VCaP (cell line): ENCODE measurements at regions not wholly inside any gene's neighbourhood (a gene's known extent, or its start where the extent isn't known, plus 50 kb on each side); places are given as distances from the start of the nearest gene placed in this dataset.

Experiments used
- H3K27ac ChIP-seq: fragments of 450-650 bp; 2 replicates; pipeline ENCODE4 v1.5.1; 2017
- TF ChIP-seq, protein P1 (sequence below): fragments of 450-650 bp; conservative IDR thresholded peaks from 2 replicates; pipeline ENCODE4 v1.5.1; 2017; ENCODE audit warnings: mild to moderate bottlenecking, moderate library complexity

DNA sequence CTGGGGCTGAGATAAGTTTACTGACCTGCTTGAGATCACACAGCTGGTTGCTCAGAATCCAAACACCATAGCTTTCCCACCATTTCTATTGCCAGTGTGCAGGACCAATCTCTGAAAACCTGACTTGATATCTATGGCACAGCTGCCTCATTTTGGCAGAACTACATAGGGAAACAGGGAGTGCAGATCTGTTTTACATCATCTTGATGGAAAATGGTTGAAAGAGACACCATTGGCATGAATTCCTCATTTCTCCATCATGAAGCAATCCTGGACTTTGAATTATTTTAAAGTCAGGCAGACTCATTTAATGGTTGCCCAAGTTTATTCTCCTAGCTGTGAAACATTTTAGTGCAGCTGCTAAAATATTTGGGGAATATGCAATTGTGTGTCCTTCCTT lies 1628.2 kb upstream of the SLC10A2 start:
- TF ChIP-seq, protein P1, sequence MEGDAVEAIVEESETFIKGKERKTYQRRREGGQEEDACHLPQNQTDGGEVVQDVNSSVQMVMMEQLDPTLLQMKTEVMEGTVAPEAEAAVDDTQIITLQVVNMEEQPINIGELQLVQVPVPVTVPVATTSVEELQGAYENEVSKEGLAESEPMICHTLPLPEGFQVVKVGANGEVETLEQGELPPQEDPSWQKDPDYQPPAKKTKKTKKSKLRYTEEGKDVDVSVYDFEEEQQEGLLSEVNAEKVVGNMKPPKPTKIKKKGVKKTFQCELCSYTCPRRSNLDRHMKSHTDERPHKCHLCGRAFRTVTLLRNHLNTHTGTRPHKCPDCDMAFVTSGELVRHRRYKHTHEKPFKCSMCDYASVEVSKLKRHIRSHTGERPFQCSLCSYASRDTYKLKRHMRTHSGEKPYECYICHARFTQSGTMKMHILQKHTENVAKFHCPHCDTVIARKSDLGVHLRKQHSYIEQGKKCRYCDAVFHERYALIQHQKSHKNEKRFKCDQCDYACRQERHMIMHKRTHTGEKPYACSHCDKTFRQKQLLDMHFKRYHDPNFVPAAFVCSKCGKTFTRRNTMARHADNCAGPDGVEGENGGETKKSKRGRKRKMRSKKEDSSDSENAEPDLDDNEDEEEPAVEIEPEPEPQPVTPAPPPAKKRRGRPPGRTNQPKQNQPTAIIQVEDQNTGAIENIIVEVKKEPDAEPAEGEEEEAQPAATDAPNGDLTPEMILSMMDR: no peak

DNA sequence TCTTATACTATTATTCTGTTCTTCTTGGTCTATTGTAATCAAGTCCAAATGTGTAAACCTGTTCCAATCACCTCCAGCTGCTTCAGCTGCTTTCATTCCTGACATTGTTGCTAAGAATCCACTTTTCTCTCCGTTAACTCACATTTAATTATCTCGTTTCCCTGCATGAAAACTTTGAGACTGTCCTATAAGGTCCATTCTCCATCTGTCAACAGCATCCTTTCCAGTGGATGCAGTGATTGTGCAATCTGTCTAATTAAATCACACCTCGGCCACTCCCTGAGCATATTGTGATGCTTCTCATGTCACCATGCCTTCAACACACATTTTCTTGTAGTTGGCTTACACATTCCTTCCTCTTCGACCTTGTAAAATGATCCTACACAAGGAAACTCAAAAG lies 1626.9 kb upstream of the SLC10A2 start:
- TF ChIP-seq, protein P1: no peak
- H3K27ac ChIP-seq: no peak overlapping the region

More for the DNA sequence above, 1628.2 kb upstream of the SLC10A2 start:
- H3K27ac ChIP-seq: no peak overlapping the region

DNA sequence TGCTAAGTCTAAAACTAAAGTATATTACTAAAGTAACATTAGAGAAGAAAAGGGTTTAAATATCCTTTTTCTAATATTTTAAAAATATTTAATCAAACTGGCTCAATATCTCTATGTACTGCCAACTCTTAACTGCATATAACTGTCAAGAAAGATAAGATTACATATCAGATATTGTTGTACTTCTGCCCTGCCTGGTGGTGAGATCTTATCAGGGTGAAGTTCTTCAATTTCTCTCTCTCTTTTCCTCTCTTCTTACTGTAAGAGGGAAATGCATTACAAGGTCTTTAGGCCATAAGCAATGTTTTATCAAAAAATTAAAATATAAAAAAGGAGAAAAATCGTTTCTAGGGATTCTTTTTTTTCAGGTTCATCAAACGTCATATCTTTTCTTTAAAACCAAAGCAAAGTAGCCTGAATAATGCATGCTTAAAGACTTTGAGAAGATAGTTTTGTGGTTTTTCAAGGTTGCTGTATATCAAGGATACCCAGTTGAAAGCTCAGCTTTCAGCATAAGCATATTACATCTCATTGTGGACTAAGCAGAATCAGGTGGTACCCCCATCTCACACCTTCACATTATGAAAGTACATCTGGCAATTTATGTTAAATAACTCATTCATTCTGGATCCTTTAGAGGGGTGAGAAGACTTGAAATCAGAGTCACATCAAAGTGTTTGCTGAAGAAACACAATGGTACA lies 1625.7 kb upstream of the SLC10A2 start:
- no peak overlapping the region for H3K27ac ChIP-seq
- TF ChIP-seq, protein P1: no peak

DNA sequence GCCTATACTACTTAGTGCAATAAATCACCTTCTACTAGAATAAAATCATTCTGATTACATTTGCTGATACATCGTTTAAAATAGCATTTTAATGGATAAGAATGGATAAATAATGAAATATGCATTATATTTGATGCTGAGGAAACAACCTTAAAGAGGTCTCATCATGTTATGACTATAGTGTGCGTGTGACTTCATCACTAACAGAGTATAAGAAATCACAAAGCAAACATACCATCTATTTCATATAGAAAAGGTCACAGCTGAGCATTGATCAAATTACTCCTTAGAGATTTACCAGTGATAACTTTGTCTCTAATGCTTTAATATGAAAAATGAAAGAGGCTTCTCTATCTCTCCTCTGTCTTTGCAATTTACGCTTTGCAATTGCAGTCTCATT lies 1620.3 kb upstream of the SLC10A2 start:
- no peak overlapping the region for H3K27ac ChIP-seq
- TF ChIP-seq, protein P1: no peak

DNA sequence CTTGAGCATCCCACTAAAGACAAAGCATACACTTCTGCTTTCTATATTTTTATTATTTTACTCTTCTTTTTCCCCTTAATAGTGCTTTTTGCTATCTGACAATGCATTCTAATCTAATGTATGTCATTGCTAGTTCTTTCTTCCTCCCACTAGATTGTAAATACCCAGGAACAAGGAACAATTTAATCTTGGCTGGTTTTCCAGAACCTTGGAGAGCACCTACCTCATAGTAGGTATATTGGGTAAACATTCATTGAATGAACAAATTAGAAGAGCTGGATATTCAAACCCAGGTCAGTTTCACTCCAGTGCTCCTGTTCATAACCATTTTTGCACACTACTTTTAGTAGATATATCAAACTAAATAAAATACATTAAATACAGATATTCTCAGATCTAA lies 1617.6 kb upstream of the SLC10A2 start:
- no peak overlapping the region for H3K27ac ChIP-seq
- TF ChIP-seq, protein P1: no peak

DNA sequence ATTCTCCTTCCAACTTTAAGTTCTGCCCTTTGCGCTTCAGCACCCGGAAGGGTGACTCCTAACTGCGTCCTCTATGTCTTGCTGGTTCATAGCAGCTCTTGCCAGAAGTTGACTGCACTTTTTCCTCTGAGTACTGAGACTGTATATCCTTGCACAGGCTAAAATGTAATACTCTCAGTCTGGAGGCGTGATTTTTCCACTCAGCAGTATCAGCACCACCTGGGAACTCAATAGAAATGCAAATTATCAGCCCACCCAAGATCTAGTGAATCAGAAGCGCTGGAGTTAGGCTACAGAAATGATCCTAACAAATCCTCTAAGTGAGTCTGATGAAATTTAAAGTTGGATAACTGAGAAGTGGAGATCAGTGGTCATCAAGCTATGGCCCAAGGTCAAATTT lies 1611.9 kb upstream of the SLC10A2 start:
- H3K27ac ChIP-seq: no peak overlapping the region
- TF ChIP-seq, protein P1: no peak

DNA sequence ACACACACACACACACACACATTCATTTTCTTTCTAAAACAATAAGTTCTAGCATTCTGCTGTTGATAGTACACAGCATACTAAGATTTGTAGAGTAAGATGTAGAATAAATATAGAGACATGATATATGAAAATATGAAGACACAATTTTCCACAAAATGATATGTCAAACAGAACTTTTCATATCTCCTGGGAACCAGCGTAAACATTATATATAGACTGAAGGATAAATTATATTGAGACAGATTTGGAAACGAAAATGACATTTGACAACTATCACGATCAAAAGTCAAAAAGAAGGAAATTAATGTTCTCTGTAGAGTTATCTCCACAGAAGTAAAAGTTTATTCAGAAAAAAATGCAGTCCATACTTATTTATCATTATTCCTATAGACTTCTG lies 1605.7 kb upstream of the SLC10A2 start:
- TF ChIP-seq, protein P1: no peak
- H3K27ac ChIP-seq: no peak overlapping the region
